GM18502 (cell line): ENCODE measurements at regions not wholly inside any gene's neighbourhood (a gene's known extent, or its start where the extent isn't known, plus 50 kb on each side); places are given as distances from the start of the nearest gene placed in this dataset.

Experiments used
- ATAC-seq: cut with Tn5 transposase; IDR thresholded peaks from one replicate; pipeline ENCODE4 v1.9.1; 2021; ENCODE audit warnings: mild to moderate bottlenecking; ENCODE audit not compliant: unreplicated experiment, poor library complexity

GRCh38 chr7:25860275-25861163 lies 291.5 kb upstream of the NFE2L3 start:
- ATAC-seq, result no peak

GRCh38 chr7:25861164-25861496 lies 290.9 kb upstream of the NFE2L3 start:
- no peak for ATAC-seq

- no peak for ATAC-seq
These were observed 290.3 kb upstream of the NFE2L3 start for GRCh38 chr7:25861601-25862260.

GRCh38 chr7:25862261-25863004 lies 289.6 kb upstream of the NFE2L3 start:
- ATAC-seq, result peak; percentile 91

- no peak for ATAC-seq
These were observed 288.8 kb upstream of the NFE2L3 start for GRCh38 chr7:25863005-25863728.

- ATAC-seq, result no peak
These were observed 288.3 kb upstream of the NFE2L3 start for GRCh38 chr7:25863729-25864110.

GRCh38 chr7:25864511-25864910 lies 287.5 kb upstream of the NFE2L3 start:
- no peak for ATAC-seq

- ATAC-seq, result no peak
These were observed 286.9 kb upstream of the NFE2L3 start for GRCh38 chr7:25864943-25865751.

GRCh38 chr7:25868509-25868908 lies 283.5 kb upstream of the NFE2L3 start:
- ATAC-seq, result no peak

GRCh38 chr7:25870574-25870973 lies 281.4 kb upstream of the NFE2L3 start:
- no peak for ATAC-seq

GRCh38 chr7:25876092-25876491 lies 275.9 kb upstream of the NFE2L3 start:
- ATAC-seq, result no peak

GRCh38 chr7:25877802-25878789 lies 273.9 kb upstream of the NFE2L3 start:
- ATAC-seq, result no peak

- no peak for ATAC-seq
These were observed 272.2 kb upstream of the NFE2L3 start for GRCh38 chr7:25879799-25880198.

GRCh38 chr7:25881317-25882037 lies 270.5 kb upstream of the NFE2L3 start:
- ATAC-seq, result no peak

- ATAC-seq, result no peak
These were observed 269.7 kb upstream of the NFE2L3 start for GRCh38 chr7:25882151-25882773.

- no peak for ATAC-seq
These were observed 267.7 kb upstream of the NFE2L3 start for GRCh38 chr7:25884265-25884828.

GRCh38 chr7:25885057-25885576 lies 266.9 kb upstream of the NFE2L3 start:
- no peak for ATAC-seq
